NCI-H2171 (cell line): ENCODE measurements at regions not wholly inside any gene's neighbourhood (a gene's known extent, or its start where the extent isn't known, plus 50 kb on each side); places are given as distances from the start of the nearest gene placed in this dataset.

Source experiments
- DNase-seq: peaks from one replicate; lab custom pipeline; 2025; lab: John Stamatoyannopoulos, UW

DNA sequence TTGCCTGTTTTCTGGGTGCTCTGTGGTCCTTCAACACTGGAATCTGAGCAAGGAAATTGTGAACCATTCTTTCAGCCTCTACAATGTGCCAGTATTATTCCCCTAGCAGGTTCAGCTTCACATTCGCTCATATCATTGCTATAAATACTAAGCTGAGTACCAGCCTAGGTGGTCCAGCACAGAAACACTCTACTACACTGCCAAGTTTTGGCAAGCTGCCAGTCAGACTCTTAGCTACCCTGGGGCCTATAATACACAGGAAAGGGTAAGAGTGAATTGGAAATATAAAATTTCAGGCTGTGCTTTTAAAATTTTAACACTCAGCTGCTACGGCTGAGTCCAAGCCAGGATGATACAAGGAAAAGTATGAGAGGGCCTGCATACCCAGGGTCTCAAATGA, 49.9 kb upstream of the PPP1R3A start:
- no peak for DNase-seq
